ENCODE measurements at regions not wholly inside any gene's neighbourhood (a gene's known extent, or its start where the extent isn't known, plus 50 kb on each side); places are given as distances from the start of the nearest gene placed in this dataset.

DNA sequence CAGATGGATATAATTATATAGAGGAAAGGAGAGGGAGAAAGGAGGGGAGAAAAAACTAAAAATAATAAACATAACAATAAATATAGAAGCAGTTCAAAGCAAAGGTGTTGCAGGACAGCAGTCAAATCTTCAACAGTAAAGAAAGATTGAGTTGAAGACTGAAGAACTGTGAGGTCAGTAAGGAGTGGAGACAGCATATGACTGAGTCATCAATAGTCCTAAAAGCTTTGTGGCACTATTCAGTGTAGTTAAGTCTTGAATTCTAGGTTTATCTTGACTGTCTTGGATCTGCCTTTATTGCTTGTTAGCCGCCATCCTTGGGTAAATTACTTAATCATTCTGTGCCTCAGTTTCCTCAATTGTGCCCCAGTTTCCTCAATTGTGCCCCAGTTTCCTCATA, 137.0 kb downstream of the MRPS30 start:
- TF ChIP-seq CREB1 (IDR thresholded peaks at IDR 0.05; ENCODE audit: low read depth): no peak
- no peak for TF ChIP-seq TAF1 (IDR thresholded peaks at IDR 0.05; ENCODE audit: low read depth)
- TF ChIP-seq, protein P1, sequence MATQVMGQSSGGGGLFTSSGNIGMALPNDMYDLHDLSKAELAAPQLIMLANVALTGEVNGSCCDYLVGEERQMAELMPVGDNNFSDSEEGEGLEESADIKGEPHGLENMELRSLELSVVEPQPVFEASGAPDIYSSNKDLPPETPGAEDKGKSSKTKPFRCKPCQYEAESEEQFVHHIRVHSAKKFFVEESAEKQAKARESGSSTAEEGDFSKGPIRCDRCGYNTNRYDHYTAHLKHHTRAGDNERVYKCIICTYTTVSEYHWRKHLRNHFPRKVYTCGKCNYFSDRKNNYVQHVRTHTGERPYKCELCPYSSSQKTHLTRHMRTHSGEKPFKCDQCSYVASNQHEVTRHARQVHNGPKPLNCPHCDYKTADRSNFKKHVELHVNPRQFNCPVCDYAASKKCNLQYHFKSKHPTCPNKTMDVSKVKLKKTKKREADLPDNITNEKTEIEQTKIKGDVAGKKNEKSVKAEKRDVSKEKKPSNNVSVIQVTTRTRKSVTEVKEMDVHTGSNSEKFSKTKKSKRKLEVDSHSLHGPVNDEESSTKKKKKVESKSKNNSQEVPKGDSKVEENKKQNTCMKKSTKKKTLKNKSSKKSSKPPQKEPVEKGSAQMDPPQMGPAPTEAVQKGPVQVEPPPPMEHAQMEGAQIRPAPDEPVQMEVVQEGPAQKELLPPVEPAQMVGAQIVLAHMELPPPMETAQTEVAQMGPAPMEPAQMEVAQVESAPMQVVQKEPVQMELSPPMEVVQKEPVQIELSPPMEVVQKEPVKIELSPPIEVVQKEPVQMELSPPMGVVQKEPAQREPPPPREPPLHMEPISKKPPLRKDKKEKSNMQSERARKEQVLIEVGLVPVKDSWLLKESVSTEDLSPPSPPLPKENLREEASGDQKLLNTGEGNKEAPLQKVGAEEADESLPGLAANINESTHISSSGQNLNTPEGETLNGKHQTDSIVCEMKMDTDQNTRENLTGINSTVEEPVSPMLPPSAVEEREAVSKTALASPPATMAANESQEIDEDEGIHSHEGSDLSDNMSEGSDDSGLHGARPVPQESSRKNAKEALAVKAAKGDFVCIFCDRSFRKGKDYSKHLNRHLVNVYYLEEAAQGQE (IDR thresholded peaks at IDR 0.05; ENCODE audit: low read depth): no peak
- TF ChIP-seq RAD21 (IDR thresholded peaks at IDR 0.05; ENCODE audit: low read depth): no peak
- TF ChIP-seq FOXM1 (IDR thresholded peaks at IDR 0.05; ENCODE audit: borderline replicate concordance, low read depth): no peak
- no peak for TF ChIP-seq TEAD4 (IDR thresholded peaks at IDR 0.05)
- no peak for TF ChIP-seq EP300 (IDR thresholded peaks at IDR 0.05; ENCODE audit: borderline replicate concordance)
- TF ChIP-seq CEBPB (IDR thresholded peaks at IDR 0.05): no peak
- no peak for TF ChIP-seq EGR1 (IDR thresholded peaks at IDR 0.05)
- TF ChIP-seq YY1 (IDR thresholded peaks at IDR 0.05; ENCODE audit: low read depth): no peak
- TF ChIP-seq NFIC (IDR thresholded peaks at IDR 0.05): no peak
- TF ChIP-seq, protein P2, sequence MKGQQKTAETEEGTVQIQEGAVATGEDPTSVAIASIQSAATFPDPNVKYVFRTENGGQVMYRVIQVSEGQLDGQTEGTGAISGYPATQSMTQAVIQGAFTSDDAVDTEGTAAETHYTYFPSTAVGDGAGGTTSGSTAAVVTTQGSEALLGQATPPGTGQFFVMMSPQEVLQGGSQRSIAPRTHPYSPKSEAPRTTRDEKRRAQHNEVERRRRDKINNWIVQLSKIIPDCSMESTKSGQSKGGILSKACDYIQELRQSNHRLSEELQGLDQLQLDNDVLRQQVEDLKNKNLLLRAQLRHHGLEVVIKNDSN (IDR thresholded peaks at IDR 0.05): no peak
- TF ChIP-seq ZBTB7A (IDR thresholded peaks at IDR 0.05; ENCODE audit: low read depth): no peak
- TF ChIP-seq TCF12 (IDR thresholded peaks at IDR 0.05; ENCODE audit: low read depth): no peak
- TF ChIP-seq, protein P3, sequence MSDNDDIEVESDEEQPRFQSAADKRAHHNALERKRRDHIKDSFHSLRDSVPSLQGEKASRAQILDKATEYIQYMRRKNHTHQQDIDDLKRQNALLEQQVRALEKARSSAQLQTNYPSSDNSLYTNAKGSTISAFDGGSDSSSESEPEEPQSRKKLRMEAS (IDR thresholded peaks at IDR 0.05): no peak

DNA sequence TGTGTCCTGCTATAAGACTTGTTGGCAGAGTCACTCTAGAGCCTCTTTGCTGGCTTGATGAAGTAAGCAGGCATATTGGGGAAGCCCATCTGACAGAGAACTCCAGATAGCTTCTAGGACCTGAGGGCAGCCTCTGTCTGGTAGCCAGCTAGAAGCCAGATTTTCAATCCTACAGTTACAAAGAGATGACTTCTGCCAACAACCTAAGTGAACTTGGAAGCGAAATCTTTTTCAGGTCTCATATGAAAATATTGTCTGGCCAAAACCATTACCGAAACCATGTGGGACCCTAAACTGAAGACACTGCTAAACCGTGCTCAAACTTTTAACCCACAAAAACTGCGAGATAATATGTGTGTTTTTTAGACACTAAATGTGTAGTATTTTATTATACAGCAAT, 140.9 kb downstream of the MRPS30 start:
- no peak for TF ChIP-seq ZBTB7A (IDR thresholded peaks at IDR 0.05; ENCODE audit: low read depth)
- TF ChIP-seq EGR1 (IDR thresholded peaks at IDR 0.05): no peak
- TF ChIP-seq, protein P1 (IDR thresholded peaks at IDR 0.05; ENCODE audit: low read depth): no peak
- TF ChIP-seq CEBPB (IDR thresholded peaks at IDR 0.05): no peak
- no peak for TF ChIP-seq TAF1 (IDR thresholded peaks at IDR 0.05; ENCODE audit: low read depth)
- no peak for TF ChIP-seq FOXM1 (IDR thresholded peaks at IDR 0.05; ENCODE audit: borderline replicate concordance, low read depth)
- TF ChIP-seq, protein P3 (IDR thresholded peaks at IDR 0.05): no peak
- TF ChIP-seq EP300 (IDR thresholded peaks at IDR 0.05; ENCODE audit: borderline replicate concordance): no peak
- TF ChIP-seq CREB1 (IDR thresholded peaks at IDR 0.05; ENCODE audit: low read depth): no peak
- TF ChIP-seq, protein P2 (IDR thresholded peaks at IDR 0.05): no peak
- no peak for TF ChIP-seq TEAD4 (IDR thresholded peaks at IDR 0.05)
- TF ChIP-seq YY1 (IDR thresholded peaks at IDR 0.05; ENCODE audit: low read depth): no peak

DNA sequence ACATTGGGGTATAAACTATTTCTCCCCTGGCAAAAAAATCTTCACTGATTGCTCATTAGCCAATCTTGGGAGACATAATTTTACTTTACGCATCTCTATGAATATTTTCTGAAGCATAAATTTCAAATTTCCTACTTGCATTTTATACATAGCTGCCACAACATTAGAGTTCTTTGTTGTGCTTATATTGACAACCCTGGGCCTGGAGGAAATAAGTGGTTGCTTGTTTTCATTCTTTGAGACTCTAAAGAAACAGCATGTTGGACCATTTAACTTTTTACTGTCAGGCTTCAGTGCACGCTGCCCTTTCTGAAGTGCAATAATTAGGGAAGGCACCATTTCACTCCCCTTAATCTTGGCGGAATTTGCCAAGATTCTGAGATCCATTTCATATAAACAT, 142.6 kb downstream of the MRPS30 start:
- TF ChIP-seq YY1 (IDR thresholded peaks at IDR 0.05; ENCODE audit: low read depth) (no peak), EP300 (IDR thresholded peaks at IDR 0.05; ENCODE audit: borderline replicate concordance) (no peak), TEAD4 (IDR thresholded peaks at IDR 0.05) (no peak), FOXM1 (IDR thresholded peaks at IDR 0.05; ENCODE audit: borderline replicate concordance, low read depth) (no peak), TAF1 (IDR thresholded peaks at IDR 0.05; ENCODE audit: low read depth) (no peak), ZBTB7A (IDR thresholded peaks at IDR 0.05; ENCODE audit: low read depth) (no peak), RAD21 (IDR thresholded peaks at IDR 0.05; ENCODE audit: low read depth) (no peak), TCF12 (IDR thresholded peaks at IDR 0.05; ENCODE audit: low read depth) (no peak), EGR1 (IDR thresholded peaks at IDR 0.05) (no peak), CREB1 (IDR thresholded peaks at IDR 0.05; ENCODE audit: low read depth) (no peak)
- TF ChIP-seq, protein P3 (IDR thresholded peaks at IDR 0.05): no peak

DNA sequence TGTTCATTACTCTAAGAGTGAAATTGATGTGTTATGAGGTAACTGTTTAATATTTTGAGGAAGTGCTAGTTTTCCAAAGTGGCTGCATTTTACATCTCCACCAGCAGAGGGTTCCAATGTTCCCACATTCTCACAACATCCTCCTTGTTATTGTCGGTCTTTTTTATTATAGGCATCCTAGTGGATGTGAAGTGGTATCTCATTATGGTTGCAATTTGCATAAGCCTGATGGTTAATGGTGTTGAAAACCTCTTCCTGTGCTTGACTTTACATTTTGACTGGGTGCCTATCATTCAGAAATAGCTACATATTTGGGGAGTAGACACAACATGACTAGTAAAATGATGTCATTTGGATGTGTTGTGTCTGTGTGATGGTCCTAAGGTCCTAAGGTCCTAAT, 143.6 kb downstream of the MRPS30 start:
- TF ChIP-seq NFIC (IDR thresholded peaks at IDR 0.05): no peak
- TF ChIP-seq RAD21 (IDR thresholded peaks at IDR 0.05; ENCODE audit: low read depth): peak; percentile 55

DNA sequence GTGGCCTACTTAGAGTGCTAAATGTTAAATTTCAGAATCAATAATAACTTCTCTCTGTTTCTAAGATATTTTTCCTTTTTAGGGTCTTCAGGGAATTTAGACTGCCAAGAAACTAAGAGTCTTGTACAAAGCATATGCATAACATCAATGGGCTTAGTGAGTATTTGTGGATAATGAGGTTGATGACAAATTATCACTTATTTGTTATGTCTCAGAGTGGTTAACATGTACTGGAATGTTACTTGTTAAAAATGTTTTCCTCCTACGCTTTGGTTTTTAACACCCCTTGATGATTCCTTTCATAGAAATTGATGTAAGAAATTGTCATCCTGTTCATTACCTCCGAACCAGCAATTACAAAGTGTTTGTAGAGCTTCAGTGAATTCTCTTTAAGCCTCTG, 144.3 kb downstream of the MRPS30 start:
- no peak for TF ChIP-seq CEBPB (IDR thresholded peaks at IDR 0.05)
- no peak for TF ChIP-seq RAD21 (IDR thresholded peaks at IDR 0.05; ENCODE audit: low read depth)
- TF ChIP-seq, protein P3 (IDR thresholded peaks at IDR 0.05): no peak
- TF ChIP-seq TCF12 (IDR thresholded peaks at IDR 0.05; ENCODE audit: low read depth): no peak
- TF ChIP-seq FOXM1 (IDR thresholded peaks at IDR 0.05; ENCODE audit: borderline replicate concordance, low read depth): no peak
- no peak for TF ChIP-seq ZBTB7A (IDR thresholded peaks at IDR 0.05; ENCODE audit: low read depth)
- no peak for TF ChIP-seq NFIC (IDR thresholded peaks at IDR 0.05)
- TF ChIP-seq, protein P2 (IDR thresholded peaks at IDR 0.05): no peak
- TF ChIP-seq TEAD4 (IDR thresholded peaks at IDR 0.05): no peak
- TF ChIP-seq, protein P1 (IDR thresholded peaks at IDR 0.05; ENCODE audit: low read depth): no peak
- TF ChIP-seq EP300 (IDR thresholded peaks at IDR 0.05; ENCODE audit: borderline replicate concordance): no peak
